ENCODE measurements at regions not wholly inside any gene's neighbourhood (a gene's known extent, or its start where the extent isn't known, plus 50 kb on each side); places are given as distances from the start of the nearest gene placed in this dataset.

DNA sequence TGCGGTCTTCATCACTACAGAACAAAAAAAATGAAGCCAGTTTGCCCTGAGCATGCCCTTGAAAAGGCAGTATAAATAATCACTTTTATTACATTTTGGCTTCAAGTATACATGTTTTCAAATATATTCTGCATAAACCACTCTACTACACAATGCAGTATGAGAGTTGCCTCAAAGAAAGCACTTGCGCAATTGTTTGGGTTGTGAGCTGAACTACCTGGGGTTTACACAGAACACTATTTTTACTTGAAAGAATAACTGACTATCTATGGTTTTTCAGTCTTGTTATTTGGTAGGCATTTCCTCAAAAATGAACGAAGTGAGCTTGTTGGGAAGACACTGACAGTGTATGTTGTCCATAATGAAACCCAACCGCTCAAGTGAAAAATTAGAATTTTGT lies 264.4 kb upstream of the KLF12 start:
- Histone ChIP-seq H3K27ac (no peak overlapping the region), H3K4me3 (replicated peaks in 1 of 3) (no peak overlapping the region), H3K4me1 (no peaks in the 10 kb centered on the region), H3K36me3 (no peaks in the 10 kb centered on the region), H3K27me3 (no peaks in the 10 kb centered on the region), H3K9me3 (no peaks in the 10 kb centered on the region)
- intact Hi-C loops (cut with DNase I) = no loop called here
- WGBS, 2 donors = 80 to 94% methylated on average over 4 of the region's 4 CpGs
- no peak for DNase-seq
- TF ChIP-seq POLR2A (IDR thresholded peaks at IDR 0.05) = no peak
- TF ChIP-seq, protein P1, sequence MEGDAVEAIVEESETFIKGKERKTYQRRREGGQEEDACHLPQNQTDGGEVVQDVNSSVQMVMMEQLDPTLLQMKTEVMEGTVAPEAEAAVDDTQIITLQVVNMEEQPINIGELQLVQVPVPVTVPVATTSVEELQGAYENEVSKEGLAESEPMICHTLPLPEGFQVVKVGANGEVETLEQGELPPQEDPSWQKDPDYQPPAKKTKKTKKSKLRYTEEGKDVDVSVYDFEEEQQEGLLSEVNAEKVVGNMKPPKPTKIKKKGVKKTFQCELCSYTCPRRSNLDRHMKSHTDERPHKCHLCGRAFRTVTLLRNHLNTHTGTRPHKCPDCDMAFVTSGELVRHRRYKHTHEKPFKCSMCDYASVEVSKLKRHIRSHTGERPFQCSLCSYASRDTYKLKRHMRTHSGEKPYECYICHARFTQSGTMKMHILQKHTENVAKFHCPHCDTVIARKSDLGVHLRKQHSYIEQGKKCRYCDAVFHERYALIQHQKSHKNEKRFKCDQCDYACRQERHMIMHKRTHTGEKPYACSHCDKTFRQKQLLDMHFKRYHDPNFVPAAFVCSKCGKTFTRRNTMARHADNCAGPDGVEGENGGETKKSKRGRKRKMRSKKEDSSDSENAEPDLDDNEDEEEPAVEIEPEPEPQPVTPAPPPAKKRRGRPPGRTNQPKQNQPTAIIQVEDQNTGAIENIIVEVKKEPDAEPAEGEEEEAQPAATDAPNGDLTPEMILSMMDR (IDR thresholded peaks at IDR 0.05) = no peak

DNA sequence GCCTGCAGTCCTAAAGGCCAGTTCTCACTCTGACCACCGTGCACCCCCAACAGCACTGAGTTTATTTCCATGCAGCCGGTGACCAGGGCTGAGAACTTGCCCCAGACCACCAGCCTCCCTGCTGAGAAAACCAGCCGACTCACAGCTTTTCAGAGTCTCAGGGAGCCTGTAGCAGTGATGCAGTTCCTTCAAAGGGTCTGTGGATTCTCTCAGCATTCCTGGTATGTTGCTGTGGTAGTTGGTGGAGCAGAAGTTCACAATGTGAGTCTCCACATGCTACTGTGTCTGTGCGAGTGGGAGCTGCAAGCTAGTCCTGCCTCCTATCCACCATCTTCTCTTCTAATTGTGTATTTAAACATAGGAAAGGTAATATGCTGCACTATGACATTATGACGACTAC lies 254.9 kb upstream of the KLF12 start:
- H3K4me1 ChIP-seq = no peaks in the 10 kb centered on the region
- H3K9me3 ChIP-seq = no peaks in the 10 kb centered on the region
- no peak overlapping the region for H3K4me3 ChIP-seq (replicated peaks in 1 of 3)
- H3K27ac ChIP-seq = no peak overlapping the region
- no peaks in the 10 kb centered on the region for H3K36me3 ChIP-seq
- H3K27me3 ChIP-seq = no peaks in the 10 kb centered on the region
- intact Hi-C loops (cut with DNase I) = no loop called here
- 74 to 82% methylated on average over 4 to 5 of the region's 5 CpGs for WGBS, 2 donors
- no peak for DNase-seq
- no peak for TF ChIP-seq POLR2A (IDR thresholded peaks at IDR 0.05)
- TF ChIP-seq, protein P1 (IDR thresholded peaks at IDR 0.05) = no peak

DNA sequence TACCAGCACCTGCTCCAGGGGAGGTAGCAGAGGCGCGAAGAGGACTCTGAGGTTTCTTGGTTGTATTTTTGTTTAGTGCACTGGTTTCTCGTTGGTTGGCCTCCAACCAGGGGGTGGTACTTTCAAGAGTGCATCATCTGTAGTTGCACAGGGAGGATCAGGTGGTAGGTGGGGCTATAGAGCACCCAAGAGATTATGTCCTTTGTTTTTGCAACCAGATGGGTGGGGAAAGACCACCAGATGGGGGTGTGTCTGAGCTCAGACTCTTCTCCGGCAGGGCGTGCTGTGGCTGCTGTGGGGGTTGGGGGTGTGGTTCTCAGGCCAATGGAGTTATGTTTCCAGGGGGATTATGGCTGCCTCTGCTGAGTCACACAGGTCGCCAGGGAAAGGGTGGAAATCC lies 254.4 kb upstream of the KLF12 start:
- no peaks in the 10 kb centered on the region for H3K27me3 ChIP-seq
- H3K36me3 ChIP-seq = no peaks in the 10 kb centered on the region
- WGBS, 2 donors = 87 to 90% methylated on average over 6 of the region's 6 CpGs
- no peak overlapping the region for H3K4me3 ChIP-seq (replicated peaks in 1 of 3)
- intact Hi-C loops (cut with DNase I) = no loop called here
- no peak for TF ChIP-seq POLR2A (IDR thresholded peaks at IDR 0.05)
- TF ChIP-seq, protein P1 (IDR thresholded peaks at IDR 0.05) = no peak
- no peak overlapping the region for H3K27ac ChIP-seq
- H3K4me1 ChIP-seq = no peaks in the 10 kb centered on the region
- DNase-seq = no peak
- no peaks in the 10 kb centered on the region for H3K9me3 ChIP-seq

DNA sequence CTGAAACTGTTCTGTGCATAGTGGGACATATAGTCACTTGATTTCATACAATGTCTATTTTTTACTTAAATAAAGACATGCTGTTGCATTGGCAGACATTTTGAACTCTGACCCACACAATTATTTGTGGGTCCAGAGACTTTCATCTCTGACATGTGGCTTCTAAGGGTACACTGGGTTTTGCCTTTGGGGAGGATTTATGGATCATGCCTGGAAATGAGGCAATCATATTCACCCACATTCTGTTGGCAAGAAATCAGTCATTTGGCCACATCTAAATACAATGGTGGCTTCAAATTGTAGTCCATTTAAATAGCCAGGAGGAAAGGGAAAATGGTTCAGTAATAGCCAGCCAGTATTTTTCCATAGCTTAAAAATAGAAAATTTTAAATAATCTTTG lies 238.3 kb upstream of the KLF12 start:
- H3K27ac ChIP-seq = no peak overlapping the region
- H3K4me1 ChIP-seq = no peaks in the 10 kb centered on the region
- no peaks in the 10 kb centered on the region for H3K36me3 ChIP-seq
- no peaks in the 10 kb centered on the region for H3K27me3 ChIP-seq
- H3K9me3 ChIP-seq = no peaks in the 10 kb centered on the region
- intact Hi-C loops (cut with DNase I) = no loop called here
- TF ChIP-seq, protein P1 (IDR thresholded peaks at IDR 0.05) = no peak
- TF ChIP-seq POLR2A (IDR thresholded peaks at IDR 0.05) = no peak
- DNase-seq = no peak
- no peak overlapping the region for H3K4me3 ChIP-seq (replicated peaks in 1 of 3)

DNA sequence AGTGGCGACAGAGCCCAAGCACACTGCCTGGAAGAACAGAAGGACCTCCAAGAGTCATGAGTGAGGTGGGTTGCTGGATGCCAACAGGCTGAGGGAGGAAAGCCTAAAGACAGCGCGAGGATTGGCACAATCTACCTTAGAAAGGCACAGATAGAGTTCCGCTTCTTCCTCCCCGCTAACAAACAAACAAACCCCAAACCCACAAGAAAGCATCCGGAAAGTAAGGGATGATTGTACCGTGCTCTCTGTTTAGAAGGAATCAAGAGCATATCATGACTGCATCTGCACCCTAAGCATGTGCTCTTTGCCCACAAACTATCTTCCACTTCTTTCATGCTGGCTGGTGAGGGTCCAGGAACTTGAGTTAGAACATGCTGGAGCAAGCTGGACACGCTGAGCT lies 233.0 kb upstream of the KLF12 start:
- Histone ChIP-seq H3K9me3 (no peaks in the 10 kb centered on the region), H3K27me3 (no peaks in the 10 kb centered on the region), H3K27ac (no peak overlapping the region), H3K4me1 (no peaks in the 10 kb centered on the region), H3K4me3 (replicated peaks in 1 of 3) (no peak overlapping the region), H3K36me3 (no peaks in the 10 kb centered on the region)
- WGBS, 2 donors = 91 to 98% methylated on average over 8 of the region's 8 CpGs
- no peak for DNase-seq
- intact Hi-C loops (cut with DNase I) = no loop called here
- TF ChIP-seq, protein P1 (IDR thresholded peaks at IDR 0.05) = no peak
- no peak for TF ChIP-seq POLR2A (IDR thresholded peaks at IDR 0.05)
